Heart right ventricle (tissue), 16 donors: ENCODE measurements at regions not wholly inside any gene's neighbourhood (a gene's known extent, or its start where the extent isn't known, plus 50 kb on each side); places are given as distances from the start of the nearest gene placed in this dataset.

ENCODE experiments used
- ATAC-seq, 8 donors: fragments of 200-7000 bp; cut with Tn5 transposase; one replicate each; pipeline ENCODE4 v1.9.1; 2020; ENCODE audit warnings: mild to moderate bottlenecking in 8 of 8, moderate library complexity in 8 of 8, moderate number of reproducible peaks in 1 of 8
- DNase-seq, 2 donors: peaks; one replicate each; pipeline ENCODE4 v3.0.0-alpha.2; 2020
- H3K27ac ChIP-seq, 10 donors: fragments of 200-600 bp; sonication (generic) in 2 of 10; one replicate each; pipeline versions ENCODE4 v1.5.0 to v1.8.0; 2020 to 2022; ENCODE audit warnings: mild to moderate bottlenecking in 3 of 10
- H3K27me3 ChIP-seq, 7 donors: fragments of 200-600 bp; one replicate each; pipeline ENCODE4 v1.8.0; 2021 to 2022; ENCODE audit warnings: mild to moderate bottlenecking in 2 of 7
- H3K36me3 ChIP-seq, 9 donors: fragments of 200-600 bp; sonication (generic) in 1 of 9; one replicate each; pipeline versions ENCODE4 v1.5.0 to v1.8.0; 2020 to 2022; ENCODE audit warnings: mild to moderate bottlenecking in 2 of 9
- H3K4me1 ChIP-seq, 9 donors: fragments of 200-600 bp; sonication (generic) in 1 of 9; one replicate each; pipeline versions ENCODE4 v1.5.0 to v1.8.0; 2020 to 2022; ENCODE audit warnings: mild to moderate bottlenecking in 4 of 9
- H3K4me3 ChIP-seq, 10 donors: fragments of 200-600 bp; sonication (generic) in 2 of 10; one replicate each; pipeline versions ENCODE4 v1.5.0 to v1.8.0; 2020 to 2022; ENCODE audit warnings: mild to moderate bottlenecking in 7 of 10, moderate library complexity in 2 of 10
- H3K9me3 ChIP-seq, 11 donors: fragments of 200-600 bp in 10 of 11; sonication (generic) in 2 of 11; one replicate each; pipeline versions ENCODE4 v1.5.0 to v1.8.0; 2013 to 2022; ENCODE audit warnings: mild to moderate bottlenecking in 2 of 11, control low read depth in 1 of 11, moderate library complexity in 1 of 11
- WGBS, 2 donors: extraction: QIAGEN DNeasy Blood & Tissue Kit; methylation state at CpG; one replicate each; pipeline ENCODE4 v1.1.7; 2013; ENCODE audit warnings: inconsistent platforms in 1 of 2; 5-methylcytosine and 5-hydroxymethylcytosine counted together
- intact Hi-C, 10 donors: fragments of 100-400 bp; cut with DNase I; formaldehyde crosslinking; loops; one replicate each; pipeline versions ENCODE4 v1.11.1 to v1.14.2; 2022
- TF ChIP-seq, protein P1 (sequence below), 9 donors: fragments of 200-600 bp; sonication (generic) in 2 of 9; IDR thresholded peaks; one replicate each; pipeline versions ENCODE4 v1.5.0 to v1.8.0; 2021 to 2022; ENCODE audit warnings: antibody characterized with exemption in 9 of 9, mild to moderate bottlenecking in 5 of 9, moderate library complexity in 1 of 9
- donor health status: Arrhythmogenic right ventricular cardiomyopathy.
- donor health status: ischemic (EF 13 %, LVEDD 7.1; RV severe dilation, severe dysfunction).
- donor health status: healthy with polysubstance abuse.
- donor health status: DM: no; HTN: yes; CAD: no.
- donor health status: DM: no; HTN: no; CAD: no.
- donor health status: ischemic (EF 25% LVEDD 6.9; RV normal size, moderate dysfunction).
- donor health status: ischemic (EF 25% LVEDD 5.7; RV mildly dilated, moderate dysfunction).
- donor health status: healthy.
- donor health status: DM: yes; HTN: yes; CAD: no.
- donor health status: Ischemic cardiomyopathy.
- donor health status: ischemic (EF 35%, LVEDD 5.7; RV mildly dilated, moderate dysfunction).
- donor health status: nonischemic (EF 11% LVEDD 7.7; RV severe dilation, severe dysfunction).
- donor health status: DM: yes; HTN: yes; CAD: no.
- donor health status: PGD.
- donor health status: ischemic (EF 29% LVEDD 5.4; RV normal size, mild dysfunction).
- donor health status: nonischemic (EF 23%, LVEDD 6.1; RV moderate dilation, normal function).

GRCh38 chr6:164731539-164731938 is 577.9 kb downstream of the C6orf118 start:
- WGBS, 2 donors = 49 to 60% methylated on average over 4 of the region's 4 CpGs
- Histone ChIP-seq H3K9me3 (peaks cover 0 to 10% (median 0%) of the 10 kb centered on the region in 11 donors), H3K27ac (no peak overlapping the region), H3K4me1 (no peaks in the 10 kb centered on the region), H3K27me3 (no peaks in the 10 kb centered on the region), H3K36me3 (no peaks in the 10 kb centered on the region), H3K4me3 (no peak overlapping the region)
- DNase-seq (no peak), ATAC-seq (no peak)
- TF ChIP-seq, protein P1, sequence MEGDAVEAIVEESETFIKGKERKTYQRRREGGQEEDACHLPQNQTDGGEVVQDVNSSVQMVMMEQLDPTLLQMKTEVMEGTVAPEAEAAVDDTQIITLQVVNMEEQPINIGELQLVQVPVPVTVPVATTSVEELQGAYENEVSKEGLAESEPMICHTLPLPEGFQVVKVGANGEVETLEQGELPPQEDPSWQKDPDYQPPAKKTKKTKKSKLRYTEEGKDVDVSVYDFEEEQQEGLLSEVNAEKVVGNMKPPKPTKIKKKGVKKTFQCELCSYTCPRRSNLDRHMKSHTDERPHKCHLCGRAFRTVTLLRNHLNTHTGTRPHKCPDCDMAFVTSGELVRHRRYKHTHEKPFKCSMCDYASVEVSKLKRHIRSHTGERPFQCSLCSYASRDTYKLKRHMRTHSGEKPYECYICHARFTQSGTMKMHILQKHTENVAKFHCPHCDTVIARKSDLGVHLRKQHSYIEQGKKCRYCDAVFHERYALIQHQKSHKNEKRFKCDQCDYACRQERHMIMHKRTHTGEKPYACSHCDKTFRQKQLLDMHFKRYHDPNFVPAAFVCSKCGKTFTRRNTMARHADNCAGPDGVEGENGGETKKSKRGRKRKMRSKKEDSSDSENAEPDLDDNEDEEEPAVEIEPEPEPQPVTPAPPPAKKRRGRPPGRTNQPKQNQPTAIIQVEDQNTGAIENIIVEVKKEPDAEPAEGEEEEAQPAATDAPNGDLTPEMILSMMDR (IDR thresholded peaks at IDR 0.05) = no peak
- intact Hi-C loops = loop anchor here in 1 of 10 donors (5.0 kb wide), 1 partner anchor 879 kb away; no protein-coding TSS in a partner anchor

DNA sequence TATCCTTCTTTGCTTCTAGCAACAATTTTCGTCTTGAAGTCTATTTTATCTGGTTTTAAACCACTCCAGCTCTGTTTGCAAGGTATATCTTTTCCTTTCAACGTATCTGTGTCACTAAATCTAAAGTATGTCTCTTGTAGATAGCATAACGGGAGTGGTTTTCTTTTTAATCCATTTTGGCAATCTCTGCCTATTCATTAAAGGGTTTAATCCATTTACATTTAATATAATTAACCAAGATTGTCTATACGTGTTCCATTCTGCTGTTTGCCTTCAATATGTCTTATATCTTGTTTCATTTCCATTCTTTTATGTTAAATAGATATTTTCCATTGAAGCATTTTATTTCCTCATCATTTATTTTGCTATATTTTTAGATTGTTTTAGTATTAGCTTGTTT is 587.9 kb downstream of the C6orf118 start:
- no peak for DNase-seq

GRCh38 chr6:164700497-164700896 is 608.9 kb downstream of the C6orf118 start:
- Histone ChIP-seq H3K9me3 (peaks cover 0 to 7% (median 0%) of the 10 kb centered on the region in 11 donors), H3K4me1 (peaks cover 0 to 9% (median 2%) of the 10 kb centered on the region in 9 donors), H3K27me3 (no peaks in the 10 kb centered on the region), H3K4me3 (no peak overlapping the region), H3K27ac (no peak overlapping the region), H3K36me3 (no peaks in the 10 kb centered on the region)
- 70 to 85% methylated on average over 1 of the region's 1 CpG for WGBS, 2 donors
- intact Hi-C loops = no loop called here
- TF ChIP-seq, protein P1 (IDR thresholded peaks at IDR 0.05) = no peak
- DNase-seq (no peak), ATAC-seq (no peak)

More for the DNA sequence above, 587.9 kb downstream of the C6orf118 start:
- intact Hi-C loops = no loop called here
- Histone ChIP-seq H3K9me3 (peaks cover 0 to 47% (median 14%) of the 10 kb centered on the region in 11 donors), H3K27me3 (no peaks in the 10 kb centered on the region), H3K4me3 (no peak overlapping the region), H3K36me3 (no peaks in the 10 kb centered on the region), H3K4me1 (no peaks in the 10 kb centered on the region), H3K27ac (no peak overlapping the region)
- 55 to 58% methylated on average over 4 of the region's 4 CpGs for WGBS, 2 donors
- TF ChIP-seq, protein P1 (IDR thresholded peaks at IDR 0.05) = no peak
- no peak for ATAC-seq

- no peak for ATAC-seq
- intact Hi-C loops = no loop called here
- 53 to 58% methylated on average over 4 of the region's 4 CpGs for WGBS, 2 donors
Measured at GRCh38 chr6:164695896-164696295, 613.5 kb downstream of the C6orf118 start.

More at GRCh38 chr6:164695896-164696295, 613.5 kb downstream of the C6orf118 start:
- Histone ChIP-seq H3K27ac (no peak overlapping the region), H3K4me1 (peaks cover 0 to 15% (median 4%) of the 10 kb centered on the region in 9 donors), H3K9me3 (peaks cover 0 to 8% (median 0%) of the 10 kb centered on the region in 11 donors), H3K27me3 (no peaks in the 10 kb centered on the region), H3K4me3 (no peak overlapping the region), H3K36me3 (no peaks in the 10 kb centered on the region)
- TF ChIP-seq, protein P1 (IDR thresholded peaks at IDR 0.05) = no peak
- DNase-seq = no peak
